MM.1S (cell line): ENCODE measurements at regions not wholly inside any gene's neighbourhood (a gene's known extent, or its start where the extent isn't known, plus 50 kb on each side); places are given as distances from the start of the nearest gene placed in this dataset.

Source experiments
- CTCF ChIP-seq: fragments of 300-600 bp; sonication (generic); IDR thresholded peaks from 2 replicates; pipeline ENCODE4 v1.5.1; 2016; ENCODE audit warnings: antibody characterized with exemption, low read length, mixed read lengths
- EZH2 ChIP-seq: fragments of 300-600 bp; sonication (generic); optimal IDR thresholded peaks from 2 replicates; pipeline ENCODE3; 2017; ENCODE audit warnings: low read depth, mild to moderate bottlenecking, antibody characterized with exemption, low read length, mixed read lengths

- TF ChIP-seq EZH2 (no peak), CTCF (no peak)
These were observed 179.4 kb upstream of the INHBA start for GRCh38 chr7:41882256-41882655.
